NB4 (cell line): ENCODE measurements at regions not wholly inside any gene's neighbourhood (a gene's known extent, or its start where the extent isn't known, plus 50 kb on each side); places are given as distances from the start of the nearest gene placed in this dataset.
"Not testable (repeated sequence)": the region's sequence is repeated elsewhere in the genome, so short reads cannot be mapped to it uniquely, and the experiment has no call there.

Experiments used
- DNase-seq: peaks from one replicate; pipeline ENCODE4 v3.0.0; 2010; ENCODE audit warnings: low read depth
- H3K4me3 ChIP-seq: one replicate; pipeline ENCODE4 v1.5.1; 2011; ENCODE audit warnings: mild to moderate bottlenecking, low read depth, low read length, moderate library complexity
- MYC ChIP-seq: IDR thresholded peaks from 2 replicates; pipeline ENCODE4 v1.6.1; 2011; ENCODE audit warnings: low read depth, low read length
- POLR2A ChIP-seq: IDR thresholded peaks from 2 replicates; pipeline ENCODE4 v1.6.1; 2011; ENCODE audit warnings: mild to moderate bottlenecking; ENCODE audit not compliant: insufficient read length; ENCODE audit errors: extremely low read depth
- TF ChIP-seq, protein P1 (sequence below): IDR thresholded peaks from one replicate; pipeline ENCODE4 v1.5.1; 2012; ENCODE audit warnings: low read depth, low read length
- TF ChIP-seq, protein P2 (sequence below): IDR thresholded peaks from 2 replicates; pipeline ENCODE4 v1.6.1; 2011; ENCODE audit warnings: low read depth, low read length

DNA sequence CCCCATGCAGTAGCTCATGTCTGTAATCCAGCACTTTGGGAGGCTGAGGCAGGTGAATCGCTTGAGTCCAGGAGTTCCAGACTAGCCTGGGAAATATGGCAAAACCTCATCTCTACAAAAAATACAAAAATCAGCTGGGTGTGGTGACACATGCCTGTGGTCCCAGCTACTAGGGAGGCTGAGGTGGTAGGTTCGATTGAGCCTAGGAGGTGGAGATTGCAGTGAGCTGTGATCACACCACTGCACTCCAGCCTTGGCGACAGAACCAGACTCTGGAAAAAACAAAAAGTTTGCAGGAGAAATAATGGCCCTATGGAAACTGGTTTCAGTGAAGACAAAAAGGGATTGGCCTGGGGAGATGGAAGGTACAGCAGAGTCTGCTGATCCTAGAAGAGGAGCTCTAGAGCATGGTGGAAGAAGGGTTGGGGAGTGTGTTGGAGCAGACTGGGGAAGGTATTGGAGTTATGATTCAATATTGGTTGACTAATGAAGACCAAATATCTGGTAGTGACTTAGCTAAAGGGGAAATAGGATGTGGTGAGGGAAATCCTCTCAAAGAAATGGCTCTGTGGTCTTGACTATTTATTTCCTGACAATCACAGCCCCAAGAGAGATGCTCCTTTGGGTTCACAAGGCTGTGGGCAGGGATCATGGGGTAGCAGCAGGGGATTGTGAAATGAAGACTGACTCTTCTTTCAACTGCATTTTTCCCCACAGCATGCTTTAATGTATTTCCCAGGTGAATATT, 281.9 kb downstream of the UTRN start:
- H3K4me3 ChIP-seq, result no peak overlapping the region
- peak; percentile 85 for DNase-seq
- TF ChIP-seq, protein P1, sequence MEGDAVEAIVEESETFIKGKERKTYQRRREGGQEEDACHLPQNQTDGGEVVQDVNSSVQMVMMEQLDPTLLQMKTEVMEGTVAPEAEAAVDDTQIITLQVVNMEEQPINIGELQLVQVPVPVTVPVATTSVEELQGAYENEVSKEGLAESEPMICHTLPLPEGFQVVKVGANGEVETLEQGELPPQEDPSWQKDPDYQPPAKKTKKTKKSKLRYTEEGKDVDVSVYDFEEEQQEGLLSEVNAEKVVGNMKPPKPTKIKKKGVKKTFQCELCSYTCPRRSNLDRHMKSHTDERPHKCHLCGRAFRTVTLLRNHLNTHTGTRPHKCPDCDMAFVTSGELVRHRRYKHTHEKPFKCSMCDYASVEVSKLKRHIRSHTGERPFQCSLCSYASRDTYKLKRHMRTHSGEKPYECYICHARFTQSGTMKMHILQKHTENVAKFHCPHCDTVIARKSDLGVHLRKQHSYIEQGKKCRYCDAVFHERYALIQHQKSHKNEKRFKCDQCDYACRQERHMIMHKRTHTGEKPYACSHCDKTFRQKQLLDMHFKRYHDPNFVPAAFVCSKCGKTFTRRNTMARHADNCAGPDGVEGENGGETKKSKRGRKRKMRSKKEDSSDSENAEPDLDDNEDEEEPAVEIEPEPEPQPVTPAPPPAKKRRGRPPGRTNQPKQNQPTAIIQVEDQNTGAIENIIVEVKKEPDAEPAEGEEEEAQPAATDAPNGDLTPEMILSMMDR, result no peak
- TF ChIP-seq MYC (no peak), POLR2A (no peak)
- TF ChIP-seq, protein P2, sequence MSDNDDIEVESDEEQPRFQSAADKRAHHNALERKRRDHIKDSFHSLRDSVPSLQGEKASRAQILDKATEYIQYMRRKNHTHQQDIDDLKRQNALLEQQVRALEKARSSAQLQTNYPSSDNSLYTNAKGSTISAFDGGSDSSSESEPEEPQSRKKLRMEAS, result no peak

DNA sequence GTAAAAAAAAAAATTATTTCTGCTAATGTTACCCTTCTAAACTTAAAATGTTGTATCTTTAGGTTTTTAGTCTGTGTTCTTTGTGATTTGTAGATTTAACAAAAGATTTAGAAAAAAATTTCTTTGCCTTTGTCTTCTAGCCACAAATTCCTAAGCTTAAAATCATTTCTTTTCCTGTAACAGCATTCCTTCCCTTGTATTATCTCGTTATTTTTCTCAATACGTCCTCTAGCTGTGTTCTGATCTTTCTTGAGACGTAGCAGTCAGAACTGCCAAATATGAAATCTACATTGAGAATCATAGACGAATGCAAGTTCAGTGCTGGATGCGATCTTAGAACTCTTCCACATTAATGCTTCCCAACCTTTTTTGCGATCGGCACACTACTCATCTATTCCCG, 283.1 kb downstream of the UTRN start:
- TF ChIP-seq, protein P1, result no peak
- TF ChIP-seq MYC, result no peak
- no peak for TF ChIP-seq POLR2A
- TF ChIP-seq, protein P2, result no peak
- DNase-seq, result no peak
- H3K4me3 ChIP-seq, result no peak overlapping the region

DNA sequence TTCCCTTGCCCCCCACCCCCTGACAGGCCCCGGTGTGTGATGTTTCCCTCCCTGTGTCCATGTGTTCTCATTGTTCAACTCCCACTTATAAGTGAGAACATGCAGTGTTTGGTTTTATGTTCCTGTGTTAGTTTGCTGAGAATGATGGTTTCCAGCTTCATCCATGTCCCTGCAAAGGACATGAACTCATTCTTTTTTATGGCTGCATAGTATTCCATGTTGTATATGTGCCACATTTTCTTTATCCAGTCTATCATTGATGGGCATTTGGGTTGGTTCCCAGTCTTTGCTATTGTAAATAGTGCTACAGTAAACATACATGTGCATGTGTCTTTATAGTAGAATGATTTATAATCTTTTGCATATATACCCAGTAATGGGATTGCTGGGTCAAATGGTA, 287.4 kb downstream of the UTRN start:
- not testable (repeated sequence) for DNase-seq, H3K4me3 ChIP-seq

DNA sequence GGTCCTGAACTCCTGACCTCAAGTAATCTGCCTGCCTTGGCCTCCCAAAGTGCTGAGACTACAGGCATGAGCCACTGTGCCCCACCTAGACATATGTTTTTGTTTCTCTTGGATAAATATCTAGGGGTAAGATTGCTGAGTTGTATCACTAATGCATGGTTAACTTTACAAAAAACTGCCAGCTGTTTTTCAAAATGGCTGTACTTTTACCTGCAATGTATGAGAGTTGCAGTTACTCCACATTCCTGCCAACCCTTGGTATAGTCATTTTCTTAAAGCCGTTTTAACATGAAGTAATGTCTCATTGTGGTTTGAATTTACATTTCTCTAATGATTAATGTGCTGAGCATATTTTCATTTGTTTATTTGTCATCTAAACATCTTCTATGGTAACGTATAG, 289.7 kb downstream of the UTRN start:
- no peak for TF ChIP-seq POLR2A
- TF ChIP-seq, protein P2, result no peak
- TF ChIP-seq MYC, result no peak
- TF ChIP-seq, protein P1, result no peak
- H3K4me3 ChIP-seq, result no peak overlapping the region
- DNase-seq, result no peak

DNA sequence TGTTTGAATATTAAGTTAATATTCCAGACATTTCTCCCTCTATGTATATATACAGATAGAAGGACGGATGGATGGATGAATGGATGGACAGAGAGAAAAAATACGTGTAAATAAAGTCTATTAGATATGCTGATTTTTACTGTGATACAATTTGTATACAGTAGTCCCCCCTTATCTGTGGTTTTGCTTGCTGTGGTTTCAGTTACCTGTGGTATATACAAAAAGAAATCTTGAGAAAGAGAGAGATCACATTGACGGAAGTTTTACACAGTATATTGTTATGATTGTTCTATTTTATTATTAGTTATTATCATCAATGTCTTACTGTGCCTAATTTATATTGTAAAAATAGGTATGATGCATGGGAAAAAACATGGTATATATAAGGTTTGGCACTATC, 290.2 kb downstream of the UTRN start:
- no peak for TF ChIP-seq POLR2A
- TF ChIP-seq MYC, result no peak
- TF ChIP-seq, protein P1, result no peak
- TF ChIP-seq, protein P2, result no peak
- H3K4me3 ChIP-seq, result no peak overlapping the region
- no peak for DNase-seq

DNA sequence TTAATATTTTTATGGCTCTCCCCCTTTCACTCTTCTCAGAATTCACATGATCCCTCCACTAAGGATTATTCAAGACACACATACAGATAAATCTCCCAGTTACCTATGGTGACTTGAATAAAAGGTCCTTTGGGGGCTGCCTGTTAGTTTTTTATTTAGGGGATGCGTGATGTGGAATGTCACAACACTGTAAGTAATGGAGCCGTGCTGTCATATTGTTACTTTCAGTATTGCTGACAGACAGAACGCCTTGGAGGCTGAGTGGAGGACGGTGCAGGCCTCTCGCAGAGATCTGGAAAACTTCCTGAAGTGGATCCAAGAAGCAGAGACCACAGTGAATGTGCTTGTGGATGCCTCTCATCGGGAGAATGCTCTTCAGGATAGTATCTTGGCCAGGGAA, 291.7 kb downstream of the UTRN start:
- no peak overlapping the region for H3K4me3 ChIP-seq
- TF ChIP-seq, protein P2, result no peak
- TF ChIP-seq, protein P1, result no peak
- no peak for TF ChIP-seq POLR2A
- TF ChIP-seq MYC, result no peak
- no peak for DNase-seq
